22Rv1 (cell line): ENCODE measurements at regions not wholly inside any gene's neighbourhood (a gene's known extent, or its start where the extent isn't known, plus 50 kb on each side); places are given as distances from the start of the nearest gene placed in this dataset.

Experiments
- H3K27ac ChIP-seq: fragments of 450-650 bp; 2 replicates; pipeline ENCODE4 v1.5.1; 2017
- ZFX ChIP-seq: fragments of 450-650 bp; IDR thresholded peaks from 2 replicates; pipeline ENCODE4 v1.6.1; 2017; ENCODE audit warnings: antibody characterized with exemption, borderline replicate concordance
- TF ChIP-seq, protein P1 (sequence below): fragments of 450-650 bp; IDR thresholded peaks from 2 replicates; pipeline ENCODE4 v1.5.1; 2017; ENCODE audit warnings: mild to moderate bottlenecking

DNA sequence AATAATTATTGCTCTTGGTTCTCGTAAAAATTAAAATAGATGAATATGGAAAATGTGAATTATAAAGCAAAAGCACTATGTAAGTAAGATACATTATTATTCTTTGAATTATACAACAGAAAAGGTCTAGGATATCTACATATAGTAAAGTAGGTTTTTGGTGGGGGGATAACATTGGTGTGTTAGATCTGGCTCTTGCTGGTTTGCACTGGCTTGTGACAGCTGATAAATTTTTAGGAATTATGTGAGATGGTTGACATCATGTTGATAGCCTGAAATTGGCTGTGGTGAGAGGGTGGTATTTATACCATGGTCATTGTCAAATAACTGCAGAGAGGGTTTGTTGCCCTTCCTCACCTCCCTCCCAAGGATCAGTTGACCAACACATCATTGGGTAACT is 50.7 kb upstream of the BTG1 start:
- no peak overlapping the region for H3K27ac ChIP-seq
- TF ChIP-seq, protein P1, sequence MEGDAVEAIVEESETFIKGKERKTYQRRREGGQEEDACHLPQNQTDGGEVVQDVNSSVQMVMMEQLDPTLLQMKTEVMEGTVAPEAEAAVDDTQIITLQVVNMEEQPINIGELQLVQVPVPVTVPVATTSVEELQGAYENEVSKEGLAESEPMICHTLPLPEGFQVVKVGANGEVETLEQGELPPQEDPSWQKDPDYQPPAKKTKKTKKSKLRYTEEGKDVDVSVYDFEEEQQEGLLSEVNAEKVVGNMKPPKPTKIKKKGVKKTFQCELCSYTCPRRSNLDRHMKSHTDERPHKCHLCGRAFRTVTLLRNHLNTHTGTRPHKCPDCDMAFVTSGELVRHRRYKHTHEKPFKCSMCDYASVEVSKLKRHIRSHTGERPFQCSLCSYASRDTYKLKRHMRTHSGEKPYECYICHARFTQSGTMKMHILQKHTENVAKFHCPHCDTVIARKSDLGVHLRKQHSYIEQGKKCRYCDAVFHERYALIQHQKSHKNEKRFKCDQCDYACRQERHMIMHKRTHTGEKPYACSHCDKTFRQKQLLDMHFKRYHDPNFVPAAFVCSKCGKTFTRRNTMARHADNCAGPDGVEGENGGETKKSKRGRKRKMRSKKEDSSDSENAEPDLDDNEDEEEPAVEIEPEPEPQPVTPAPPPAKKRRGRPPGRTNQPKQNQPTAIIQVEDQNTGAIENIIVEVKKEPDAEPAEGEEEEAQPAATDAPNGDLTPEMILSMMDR = no peak
- no peak for TF ChIP-seq ZFX
